ENCODE measurements at regions not wholly inside any gene's neighbourhood (a gene's known extent, or its start where the extent isn't known, plus 50 kb on each side); places are given as distances from the start of the nearest gene placed in this dataset.
A peak's percentile ranks its signal among the peaks of the same experiment; 100 is the strongest.

DNA sequence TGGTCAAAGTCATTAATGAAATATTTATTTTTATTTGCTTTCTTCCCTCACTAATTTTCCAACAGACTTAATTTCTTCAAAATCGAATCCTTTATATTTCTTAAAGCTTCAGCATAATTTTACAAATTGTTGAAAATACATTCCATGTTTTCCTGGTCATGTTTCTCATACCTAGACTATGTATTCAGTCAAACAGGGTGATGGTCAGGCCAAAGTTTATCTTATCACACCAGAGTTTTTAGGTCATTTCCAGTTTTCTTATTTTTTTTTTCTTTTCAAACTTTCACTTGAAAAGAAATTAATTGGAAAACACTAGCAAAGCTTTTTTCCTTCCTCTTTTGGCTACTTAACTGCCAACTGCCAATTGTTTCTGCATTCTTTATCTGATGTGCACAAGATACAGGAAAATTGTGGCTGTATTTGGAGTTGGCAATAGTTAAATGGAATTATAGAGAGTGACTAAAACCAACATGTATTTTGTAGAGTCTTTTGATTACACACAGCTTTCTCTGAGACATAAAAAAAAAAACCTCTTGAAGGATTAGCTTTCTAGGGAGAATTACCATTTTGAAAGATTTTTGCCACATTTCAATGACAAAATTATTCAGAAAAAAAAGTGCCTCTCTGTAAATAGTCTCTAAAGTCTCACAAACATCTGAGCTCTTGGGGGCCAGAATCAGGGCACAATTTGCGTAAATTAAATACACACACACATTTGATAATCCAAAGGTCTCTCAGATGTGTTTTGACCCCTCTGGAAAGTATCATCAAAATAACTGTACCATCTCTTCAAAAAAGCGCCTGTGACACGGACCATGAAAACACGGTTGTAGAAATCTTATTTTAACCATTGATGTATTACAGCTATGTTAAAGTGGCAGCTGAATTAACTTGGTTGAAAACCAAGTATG, 603.2 kb upstream of the KCNMB2 start:
- TF ChIP-seq, protein P1, sequence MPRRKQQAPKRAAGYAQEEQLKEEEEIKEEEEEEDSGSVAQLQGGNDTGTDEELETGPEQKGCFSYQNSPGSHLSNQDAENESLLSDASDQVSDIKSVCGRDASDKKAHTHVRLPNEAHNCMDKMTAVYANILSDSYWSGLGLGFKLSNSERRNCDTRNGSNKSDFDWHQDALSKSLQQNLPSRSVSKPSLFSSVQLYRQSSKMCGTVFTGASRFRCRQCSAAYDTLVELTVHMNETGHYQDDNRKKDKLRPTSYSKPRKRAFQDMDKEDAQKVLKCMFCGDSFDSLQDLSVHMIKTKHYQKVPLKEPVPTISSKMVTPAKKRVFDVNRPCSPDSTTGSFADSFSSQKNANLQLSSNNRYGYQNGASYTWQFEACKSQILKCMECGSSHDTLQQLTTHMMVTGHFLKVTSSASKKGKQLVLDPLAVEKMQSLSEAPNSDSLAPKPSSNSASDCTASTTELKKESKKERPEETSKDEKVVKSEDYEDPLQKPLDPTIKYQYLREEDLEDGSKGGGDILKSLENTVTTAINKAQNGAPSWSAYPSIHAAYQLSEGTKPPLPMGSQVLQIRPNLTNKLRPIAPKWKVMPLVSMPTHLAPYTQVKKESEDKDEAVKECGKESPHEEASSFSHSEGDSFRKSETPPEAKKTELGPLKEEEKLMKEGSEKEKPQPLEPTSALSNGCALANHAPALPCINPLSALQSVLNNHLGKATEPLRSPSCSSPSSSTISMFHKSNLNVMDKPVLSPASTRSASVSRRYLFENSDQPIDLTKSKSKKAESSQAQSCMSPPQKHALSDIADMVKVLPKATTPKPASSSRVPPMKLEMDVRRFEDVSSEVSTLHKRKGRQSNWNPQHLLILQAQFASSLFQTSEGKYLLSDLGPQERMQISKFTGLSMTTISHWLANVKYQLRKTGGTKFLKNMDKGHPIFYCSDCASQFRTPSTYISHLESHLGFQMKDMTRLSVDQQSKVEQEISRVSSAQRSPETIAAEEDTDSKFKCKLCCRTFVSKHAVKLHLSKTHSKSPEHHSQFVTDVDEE (CRISPR knock-in tag; IDR thresholded peaks at IDR 0.05): no peak; the same call in 1 of the 2 replicates
- TF ChIP-seq ZNF70 (CRISPR knock-in tag; IDR thresholded peaks at IDR 0.05) (no peak), ISL1 (CRISPR knock-in tag; IDR thresholded peaks at IDR 0.05) (peak; percentile 86), GLIS3 (CRISPR knock-in tag; IDR thresholded peaks at IDR 0.05) (0 out of 2 replicates have a peak, but pooled peaks have one; percentile 73)
- peak; percentile 23; the same call in 1 of the 3 replicates for ATAC-seq

DNA sequence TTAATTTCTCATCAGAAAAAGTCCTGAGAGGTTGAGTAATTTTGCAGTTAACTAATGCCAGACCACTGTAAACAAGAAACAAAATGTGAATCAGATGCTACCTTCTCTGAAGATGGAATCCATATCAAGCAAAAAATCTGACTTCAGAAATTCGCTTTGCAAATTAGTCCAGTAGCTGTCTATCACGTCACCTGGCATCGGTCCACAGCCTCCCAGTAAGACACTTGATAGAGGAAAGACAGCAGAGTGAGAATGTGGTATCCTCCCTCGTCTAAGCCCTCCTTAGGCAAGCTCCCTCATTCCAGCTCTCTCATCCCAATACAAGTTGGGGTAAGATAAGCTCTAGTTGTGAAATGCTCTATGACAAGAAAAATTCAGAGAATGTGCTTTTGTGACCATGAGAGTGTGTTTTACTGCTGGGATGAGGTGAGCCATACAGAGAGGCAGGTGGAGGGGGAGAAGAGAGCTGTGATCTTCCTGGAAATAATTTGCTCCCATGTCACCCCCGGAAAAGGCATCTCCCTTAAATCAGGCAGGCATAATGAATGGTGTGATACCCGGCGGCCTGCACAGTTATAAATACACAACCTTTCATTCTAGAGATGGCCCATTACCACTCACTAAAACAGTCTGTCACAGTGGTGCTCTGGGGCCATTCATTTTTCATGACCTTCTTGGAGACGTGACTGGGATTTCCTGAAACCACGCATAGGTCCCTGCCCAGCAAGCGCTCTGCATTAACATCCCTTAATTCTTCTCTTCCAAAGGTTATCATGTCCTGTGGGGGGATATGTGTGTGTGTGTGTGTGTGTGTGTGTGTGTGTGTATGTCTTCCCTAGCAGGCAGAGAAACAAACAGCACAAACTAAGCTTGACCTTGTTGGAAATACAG, 602.0 kb upstream of the KCNMB2 start:
- ATAC-seq: peak; percentile 78
- TF ChIP-seq CSDC2 (CRISPR knock-in tag; IDR thresholded peaks at IDR 0.05) (0 out of 2 replicates have a peak, but pooled peaks have one; percentile 12), ARNTL (CRISPR knock-in tag; IDR thresholded peaks at IDR 0.05; ENCODE audit: borderline replicate concordance, low read depth) (no peak), GLIS3 (CRISPR knock-in tag; IDR thresholded peaks at IDR 0.05) (no peak), ZFP3 (CRISPR knock-in tag; IDR thresholded peaks at IDR 0.05) (no peak), ISL1 (CRISPR knock-in tag; IDR thresholded peaks at IDR 0.05) (peak; percentile 72), SNAI2 (CRISPR knock-in tag; IDR thresholded peaks at IDR 0.05) (no peak), TCF4 (CRISPR knock-in tag; IDR thresholded peaks at IDR 0.05; ENCODE audit: borderline replicate concordance) (0 out of 2 replicates have a peak, but pooled peaks have one; percentile 14)
- TF ChIP-seq, protein P1 (CRISPR knock-in tag; IDR thresholded peaks at IDR 0.05): 0 out of 2 replicates have a peak, but pooled peaks have one; percentile 25
- TF ChIP-seq, protein P2, sequence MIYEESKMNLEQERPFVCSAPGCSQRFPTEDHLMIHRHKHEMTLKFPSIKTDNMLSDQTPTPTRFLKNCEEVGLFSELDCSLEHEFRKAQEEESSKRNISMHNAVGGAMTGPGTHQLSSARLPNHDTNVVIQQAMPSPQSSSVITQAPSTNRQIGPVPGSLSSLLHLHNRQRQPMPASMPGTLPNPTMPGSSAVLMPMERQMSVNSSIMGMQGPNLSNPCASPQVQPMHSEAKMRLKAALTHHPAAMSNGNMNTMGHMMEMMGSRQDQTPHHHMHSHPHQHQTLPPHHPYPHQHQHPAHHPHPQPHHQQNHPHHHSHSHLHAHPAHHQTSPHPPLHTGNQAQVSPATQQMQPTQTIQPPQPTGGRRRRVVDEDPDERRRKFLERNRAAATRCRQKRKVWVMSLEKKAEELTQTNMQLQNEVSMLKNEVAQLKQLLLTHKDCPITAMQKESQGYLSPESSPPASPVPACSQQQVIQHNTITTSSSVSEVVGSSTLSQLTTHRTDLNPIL (CRISPR knock-in tag; IDR thresholded peaks at IDR 0.05; ENCODE audit: low read depth): 0 out of 2 replicates have a peak, but pooled peaks have one; percentile 35

DNA sequence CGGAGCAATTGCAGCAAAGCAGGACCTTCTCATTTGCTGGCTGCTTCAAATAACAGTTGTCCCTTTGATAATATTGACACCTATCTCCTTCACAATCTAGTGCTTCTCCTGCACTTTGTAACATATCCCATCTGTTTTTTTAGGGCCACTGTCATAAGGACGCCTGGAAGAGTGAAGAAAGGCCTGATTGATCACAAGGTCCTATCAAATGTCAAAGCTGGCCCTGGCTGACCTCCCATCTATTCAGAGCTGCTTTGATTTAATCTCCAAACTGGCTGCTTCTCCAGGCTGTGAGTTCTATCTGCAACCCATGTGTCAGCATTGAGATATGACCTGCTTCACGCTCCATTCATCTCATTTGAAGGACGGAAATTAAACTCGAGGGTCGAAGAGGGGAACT, 601.2 kb upstream of the KCNMB2 start:
- no peak for TF ChIP-seq ZFP30 (CRISPR knock-in tag; IDR thresholded peaks at IDR 0.05)
- peak; percentile 42; the same call in 1 of the 2 replicates for TF ChIP-seq ISL1 (CRISPR knock-in tag; IDR thresholded peaks at IDR 0.05)
- TF ChIP-seq CSDC2 (CRISPR knock-in tag; IDR thresholded peaks at IDR 0.05): peak; percentile 50; the same call in 1 of the 2 replicates
- peak; percentile 57; the same call in 1 of the 2 replicates for TF ChIP-seq TCF4 (CRISPR knock-in tag; IDR thresholded peaks at IDR 0.05; ENCODE audit: borderline replicate concordance)
- 0 out of 2 replicates have a peak, but pooled peaks have one; percentile 9 for TF ChIP-seq ZFP3 (CRISPR knock-in tag; IDR thresholded peaks at IDR 0.05)
- TF ChIP-seq, protein P3, sequence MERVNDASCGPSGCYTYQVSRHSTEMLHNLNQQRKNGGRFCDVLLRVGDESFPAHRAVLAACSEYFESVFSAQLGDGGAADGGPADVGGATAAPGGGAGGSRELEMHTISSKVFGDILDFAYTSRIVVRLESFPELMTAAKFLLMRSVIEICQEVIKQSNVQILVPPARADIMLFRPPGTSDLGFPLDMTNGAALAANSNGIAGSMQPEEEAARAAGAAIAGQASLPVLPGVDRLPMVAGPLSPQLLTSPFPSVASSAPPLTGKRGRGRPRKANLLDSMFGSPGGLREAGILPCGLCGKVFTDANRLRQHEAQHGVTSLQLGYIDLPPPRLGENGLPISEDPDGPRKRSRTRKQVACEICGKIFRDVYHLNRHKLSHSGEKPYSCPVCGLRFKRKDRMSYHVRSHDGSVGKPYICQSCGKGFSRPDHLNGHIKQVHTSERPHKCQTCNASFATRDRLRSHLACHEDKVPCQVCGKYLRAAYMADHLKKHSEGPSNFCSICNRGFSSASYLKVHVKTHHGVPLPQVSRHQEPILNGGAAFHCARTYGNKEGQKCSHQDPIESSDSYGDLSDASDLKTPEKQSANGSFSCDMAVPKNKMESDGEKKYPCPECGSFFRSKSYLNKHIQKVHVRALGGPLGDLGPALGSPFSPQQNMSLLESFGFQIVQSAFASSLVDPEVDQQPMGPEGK (CRISPR knock-in tag; IDR thresholded peaks at IDR 0.05; ENCODE audit: borderline replicate concordance): no peak
- TF ChIP-seq, protein P1 (CRISPR knock-in tag; IDR thresholded peaks at IDR 0.05): peak; percentile 79
- ATAC-seq: peak; percentile 12; the same call in 1 of the 3 replicates

All from SK-N-SH treated with all-trans-retinoic acid at 6 μM for 48 hours (cell line).